Mammary epithelial cell (primary cell): ENCODE measurements at regions not wholly inside any gene's neighbourhood (a gene's known extent, or its start where the extent isn't known, plus 50 kb on each side); places are given as distances from the start of the nearest gene placed in this dataset.

Experiments
- EZH2 ChIP-seq: IDR thresholded peaks from 2 replicates; pipeline ENCODE4 v1.6.1; 2012; ENCODE audit warnings: low read length, inconsistent platforms, borderline replicate concordance
- TF ChIP-seq, protein P1 (sequence below), 2 donors: IDR thresholded peaks in 1 of 2; conservative IDR thresholded peaks in 1 of 2; 2 replicates each; pipeline ENCODE4 v1.5.1; 2011 to 2012; ENCODE audit warnings: inconsistent platforms in 2 of 2, low read length in 2 of 2, mild to moderate bottlenecking in 2 of 2, control low read depth in 1 of 2, low read depth in 1 of 2; ENCODE audit not compliant: insufficient read depth in 1 of 2; ENCODE audit errors: extremely low read depth in 1 of 2

DNA sequence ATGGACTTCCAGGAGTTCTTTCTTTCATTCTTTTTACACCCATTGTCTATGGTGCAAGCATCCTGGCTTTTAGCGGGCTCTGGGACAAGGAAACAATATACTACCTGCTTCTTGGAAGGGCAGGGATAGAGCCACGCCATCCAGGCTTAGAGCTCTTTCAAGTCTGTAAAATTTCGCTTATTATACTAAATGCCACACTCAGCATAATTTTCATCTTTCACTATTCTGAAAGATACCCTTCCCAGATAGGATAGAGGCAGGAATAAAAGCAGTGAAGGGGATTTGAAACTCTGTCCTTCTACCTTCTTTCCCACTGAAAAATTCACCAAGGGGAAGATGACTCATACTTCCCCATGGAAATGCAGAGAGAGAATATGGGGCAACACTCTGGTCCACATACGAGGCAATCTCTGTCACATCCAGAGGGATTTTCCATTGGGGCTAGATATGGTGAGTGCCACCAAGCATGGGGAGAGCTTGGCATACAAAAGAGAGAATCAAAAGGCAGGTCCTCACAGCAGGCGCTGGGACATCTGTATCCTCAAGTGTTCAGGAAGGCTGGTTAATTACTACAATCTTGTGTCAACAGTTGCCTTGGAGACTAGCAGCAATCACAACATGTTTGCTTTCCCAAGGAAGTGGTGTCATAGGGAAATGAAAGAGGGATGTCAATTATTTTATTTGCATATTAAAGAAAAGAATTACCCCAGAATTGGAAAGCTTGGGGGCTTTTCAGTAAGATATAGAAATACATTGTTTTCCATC is 127.6 kb downstream of the TDRD15 start:
- TF ChIP-seq, protein P1, sequence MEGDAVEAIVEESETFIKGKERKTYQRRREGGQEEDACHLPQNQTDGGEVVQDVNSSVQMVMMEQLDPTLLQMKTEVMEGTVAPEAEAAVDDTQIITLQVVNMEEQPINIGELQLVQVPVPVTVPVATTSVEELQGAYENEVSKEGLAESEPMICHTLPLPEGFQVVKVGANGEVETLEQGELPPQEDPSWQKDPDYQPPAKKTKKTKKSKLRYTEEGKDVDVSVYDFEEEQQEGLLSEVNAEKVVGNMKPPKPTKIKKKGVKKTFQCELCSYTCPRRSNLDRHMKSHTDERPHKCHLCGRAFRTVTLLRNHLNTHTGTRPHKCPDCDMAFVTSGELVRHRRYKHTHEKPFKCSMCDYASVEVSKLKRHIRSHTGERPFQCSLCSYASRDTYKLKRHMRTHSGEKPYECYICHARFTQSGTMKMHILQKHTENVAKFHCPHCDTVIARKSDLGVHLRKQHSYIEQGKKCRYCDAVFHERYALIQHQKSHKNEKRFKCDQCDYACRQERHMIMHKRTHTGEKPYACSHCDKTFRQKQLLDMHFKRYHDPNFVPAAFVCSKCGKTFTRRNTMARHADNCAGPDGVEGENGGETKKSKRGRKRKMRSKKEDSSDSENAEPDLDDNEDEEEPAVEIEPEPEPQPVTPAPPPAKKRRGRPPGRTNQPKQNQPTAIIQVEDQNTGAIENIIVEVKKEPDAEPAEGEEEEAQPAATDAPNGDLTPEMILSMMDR (conservative IDR thresholded peaks at IDR 0.05 in 1 of 2, IDR thresholded peaks at IDR 0.05 in 1 of 2; ENCODE audit: extremely low read depth in 1 of 2, insufficient read depth in 1 of 2, low read depth in 1 of 2, low read length in 2 of 2), result no peak
- no peak for TF ChIP-seq EZH2
